HFFc6 (cell line): ENCODE measurements at regions not wholly inside any gene's neighbourhood (a gene's known extent, or its start where the extent isn't known, plus 50 kb on each side); places are given as distances from the start of the nearest gene placed in this dataset.

Source experiments
- DNase-seq: peaks from one replicate; pipeline ENCODE4 v3.0.0-alpha.2; 2018
- H3K27ac Mint-ChIP-seq: 2 replicates; pipeline ENCODE4 v1.8.0; 2020; ENCODE audit warnings: mild to moderate bottlenecking, mixed read lengths
- H3K27me3 Mint-ChIP-seq: 2 replicates; pipeline ENCODE4 v1.8.0; 2021; ENCODE audit warnings: mild to moderate bottlenecking, moderate library complexity, mixed read lengths; ENCODE audit not compliant: insufficient read depth
- H3K36me3 Mint-ChIP-seq: 2 replicates; pipeline ENCODE4 v1.8.0; 2021; ENCODE audit warnings: low read depth, mixed read lengths
- H3K4me1 Mint-ChIP-seq: 2 replicates; pipeline ENCODE4 v1.8.0; 2020; ENCODE audit warnings: low read depth, mixed read lengths
- H3K4me3 Mint-ChIP-seq: 2 replicates; pipeline ENCODE4 v1.8.0; 2020; ENCODE audit warnings: mild to moderate bottlenecking, moderate library complexity, mixed read lengths
- H3K9me3 Mint-ChIP-seq: 2 replicates; pipeline ENCODE4 v1.8.0; 2020; ENCODE audit warnings: mild to moderate bottlenecking, mixed read lengths
- CTCF ChIP-seq: fragments of 200-600 bp; sonication (generic); IDR thresholded peaks from 2 replicates; pipeline ENCODE4 v1.5.0; 2021; ENCODE audit warnings: antibody characterized with exemption, mild to moderate bottlenecking

- Mint-ChIP-seq H3K27ac (no peak overlapping the region), H3K36me3 (peaks cover 5% of the 10 kb centered on the region; the same call in 1 of the 2 replicates), H3K27me3 (no peaks in the 10 kb centered on the region), H3K4me1 (no peaks in the 10 kb centered on the region), H3K9me3 (peaks cover 51% of the 10 kb centered on the region), H3K4me3 (no peak overlapping the region)
- TF ChIP-seq CTCF: no peak
- DNase-seq: no peak
Observed at GRCh38 chr3:79818015-79818414, 50.2 kb upstream of the ROBO1 start.
